ENCODE measurements at regions not wholly inside any gene's neighbourhood (a gene's known extent, or its start where the extent isn't known, plus 50 kb on each side); places are given as distances from the start of the nearest gene placed in this dataset.

- WGBS, 2 donors: 80 to 81% methylated on average over 4 of the region's 4 CpGs
Observed at GRCh38 chr3:165444745-165445144, 248.6 kb upstream of the SLITRK3 start.

GRCh38 chr3:165443664-165444063 lies 247.5 kb upstream of the SLITRK3 start:
- Histone ChIP-seq H3K27ac (no peak overlapping the region), H3K4me3 (no peak overlapping the region), H3K27me3 (no peaks in the 10 kb centered on the region), H3K9me3 (no peaks in the 10 kb centered on the region), H3K36me3 (no peaks in the 10 kb centered on the region), H3K4me1 (no peaks in the 10 kb centered on the region)
- no peak for TF ChIP-seq POLR2A (IDR thresholded peaks at IDR 0.05)
- no peak for TF ChIP-seq CTCF (IDR thresholded peaks at IDR 0.05)
- TF ChIP-seq EP300 (IDR thresholded peaks at IDR 0.05): no peak
- DNase-seq (ENCODE audit: low spot score in 2 of 2): no peak
- WGBS, 2 donors: 89 to 100% methylated on average over 1 of the region's 1 CpG

More at GRCh38 chr3:165444745-165445144, 248.6 kb upstream of the SLITRK3 start:
- TF ChIP-seq POLR2A (IDR thresholded peaks at IDR 0.05): no peak
- no peak for TF ChIP-seq EP300 (IDR thresholded peaks at IDR 0.05)
- TF ChIP-seq CTCF (IDR thresholded peaks at IDR 0.05): no peak
- no peaks in the 10 kb centered on the region for H3K27me3 ChIP-seq
- H3K9me3 ChIP-seq: no peaks in the 10 kb centered on the region
- no peaks in the 10 kb centered on the region for H3K4me1 ChIP-seq
- no peak overlapping the region for H3K4me3 ChIP-seq
- no peak for DNase-seq (ENCODE audit: low spot score in 2 of 2)
- H3K27ac ChIP-seq: no peak overlapping the region
- H3K36me3 ChIP-seq: no peaks in the 10 kb centered on the region

GRCh38 chr3:165442061-165442460 lies 245.9 kb upstream of the SLITRK3 start:
- no peaks in the 10 kb centered on the region for H3K36me3 ChIP-seq
- no peak for DNase-seq (ENCODE audit: low spot score in 2 of 2)
- H3K4me3 ChIP-seq: no peak overlapping the region
- H3K9me3 ChIP-seq: no peaks in the 10 kb centered on the region
- TF ChIP-seq EP300 (IDR thresholded peaks at IDR 0.05): no peak
- TF ChIP-seq CTCF (IDR thresholded peaks at IDR 0.05): no peak
- TF ChIP-seq POLR2A (IDR thresholded peaks at IDR 0.05): no peak
- H3K27ac ChIP-seq: no peak overlapping the region
- H3K27me3 ChIP-seq: no peaks in the 10 kb centered on the region
- no peaks in the 10 kb centered on the region for H3K4me1 ChIP-seq

GRCh38 chr3:165440380-165440779 lies 244.2 kb upstream of the SLITRK3 start:
- no peaks in the 10 kb centered on the region for H3K27me3 ChIP-seq
- TF ChIP-seq POLR2A (IDR thresholded peaks at IDR 0.05) (no peak), EP300 (IDR thresholded peaks at IDR 0.05) (no peak), CTCF (IDR thresholded peaks at IDR 0.05) (no peak)
- no peak overlapping the region for H3K4me3 ChIP-seq
- no peaks in the 10 kb centered on the region for H3K9me3 ChIP-seq
- H3K36me3 ChIP-seq: no peaks in the 10 kb centered on the region
- H3K27ac ChIP-seq: no peak overlapping the region
- H3K4me1 ChIP-seq: no peaks in the 10 kb centered on the region
- 90 to 93% methylated on average over 2 of the region's 2 CpGs for WGBS, 2 donors
- DNase-seq (ENCODE audit: low spot score in 2 of 2): no peak

GRCh38 chr3:165439765-165440164 lies 243.6 kb upstream of the SLITRK3 start:
- TF ChIP-seq POLR2A (IDR thresholded peaks at IDR 0.05) (no peak), EP300 (IDR thresholded peaks at IDR 0.05) (no peak), CTCF (IDR thresholded peaks at IDR 0.05) (no peak)
- Histone ChIP-seq H3K27ac (no peak overlapping the region), H3K36me3 (no peaks in the 10 kb centered on the region), H3K4me1 (no peaks in the 10 kb centered on the region), H3K4me3 (no peak overlapping the region), H3K9me3 (no peaks in the 10 kb centered on the region), H3K27me3 (no peaks in the 10 kb centered on the region)
- WGBS, 2 donors: 54 to 61% methylated on average over 2 of the region's 2 CpGs
- DNase-seq (ENCODE audit: low spot score in 2 of 2): no peak

All from tibial nerve (tissue), 4 donors.